ENCODE measurements at regions not wholly inside any gene's neighbourhood (a gene's known extent, or its start where the extent isn't known, plus 50 kb on each side); places are given as distances from the start of the nearest gene placed in this dataset.
A peak's percentile ranks its signal among the peaks of the same experiment; 100 is the strongest.
"Not testable (repeated sequence)": the region's sequence is repeated elsewhere in the genome, so short reads cannot be mapped to it uniquely, and the experiment has no call there.

GRCh38 chr15:100767001-100767825, 112.4 kb upstream of the ALDH1A3 start:
- no peak for DNase-seq

DNA sequence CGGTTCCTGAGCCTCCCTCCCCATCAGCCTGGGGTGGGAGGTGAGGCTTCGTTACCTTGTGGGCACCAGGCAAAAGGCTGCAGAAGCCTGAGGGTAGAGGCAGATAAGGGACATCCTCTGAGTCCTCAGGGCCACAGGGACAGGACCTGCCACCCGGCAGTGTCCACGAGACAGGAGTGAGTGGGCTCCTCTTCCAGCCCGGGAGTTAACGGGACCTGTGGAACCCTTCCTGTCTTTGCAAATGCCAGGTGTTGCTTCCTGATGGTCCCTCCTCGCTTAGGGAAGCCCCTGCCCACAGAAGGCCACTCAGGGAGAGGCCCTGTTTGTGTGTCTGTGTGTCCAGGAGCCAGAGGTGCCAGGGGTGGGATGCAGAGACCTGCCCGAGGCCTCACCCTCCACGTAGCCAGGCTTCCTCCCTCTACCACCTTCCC, 111.1 kb upstream of the ALDH1A3 start:
- DNase-seq: no peak

- DNase-seq: no peak
Measured at GRCh38 chr15:100769043-100769974, 110.3 kb upstream of the ALDH1A3 start.

DNA sequence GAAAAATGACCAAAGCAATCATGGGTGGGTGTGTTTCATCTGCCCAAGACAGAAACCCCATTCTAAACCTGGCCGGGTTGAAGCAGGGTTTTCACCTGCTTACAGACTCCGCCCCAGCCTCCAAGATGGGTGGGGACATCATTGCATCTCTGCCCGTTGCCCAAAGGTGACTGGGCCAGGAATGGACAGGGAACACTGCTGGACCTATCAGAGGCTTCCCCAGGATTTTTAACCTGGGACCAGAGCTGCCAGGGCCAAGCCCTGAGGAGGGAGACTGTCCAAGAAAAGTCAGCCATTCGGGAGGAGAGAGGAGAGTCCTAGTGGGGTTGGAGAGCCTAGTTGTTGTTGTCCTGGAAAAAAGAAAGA, 109.7 kb upstream of the ALDH1A3 start:
- DNase-seq: no peak

- no peak for DNase-seq
Measured at GRCh38 chr15:100770661-100771584, 108.7 kb upstream of the ALDH1A3 start.

DNA sequence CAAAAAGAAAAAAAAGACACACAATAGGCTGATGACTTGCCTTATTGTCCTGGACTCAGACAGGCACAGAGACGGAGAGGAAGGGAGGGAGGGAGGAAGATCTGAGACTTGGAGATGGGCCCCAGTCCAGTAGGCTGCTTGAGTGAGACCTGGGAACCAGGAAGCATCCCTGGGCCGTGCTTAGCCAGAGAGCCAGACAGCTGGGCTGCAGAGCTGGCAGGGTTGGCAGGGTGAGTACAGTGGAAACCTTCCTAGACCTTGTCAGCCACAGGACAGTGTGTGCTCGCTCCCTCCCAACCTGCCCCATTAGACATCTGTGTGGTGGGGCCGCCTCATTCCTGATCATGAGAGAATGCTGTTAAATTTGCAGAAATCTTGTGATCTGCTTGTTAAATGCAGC, 107.9 kb upstream of the ALDH1A3 start:
- no peak for DNase-seq

DNA sequence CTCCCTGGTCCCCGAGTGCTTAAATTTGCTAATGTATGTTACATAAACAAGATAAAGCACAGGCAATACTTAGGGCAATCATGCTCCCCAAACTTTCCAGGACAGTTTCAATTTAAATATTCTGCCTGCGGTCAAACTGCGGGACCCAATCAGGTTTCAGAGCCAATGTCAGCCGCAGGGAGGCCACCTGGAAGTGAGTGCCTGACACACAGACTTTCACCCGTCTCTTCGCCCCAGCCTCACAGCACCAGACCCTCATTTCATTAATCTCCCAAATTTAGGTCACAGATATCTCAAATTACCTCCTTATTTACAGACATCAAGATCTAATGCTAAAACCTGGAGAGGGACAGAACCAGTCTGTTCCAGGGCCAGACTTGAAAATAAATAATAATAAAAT, 107.2 kb upstream of the ALDH1A3 start:
- DNase-seq: no peak

GRCh38 chr15:100772892-100773520, 106.6 kb upstream of the ALDH1A3 start:
- no peak for DNase-seq

- not testable (repeated sequence) for DNase-seq
Measured at GRCh38 chr15:100774044-100774443, 105.6 kb upstream of the ALDH1A3 start.

- DNase-seq: no peak
Measured at GRCh38 chr15:100775581-100776185, 103.9 kb upstream of the ALDH1A3 start.

GRCh38 chr15:100777821-100778220, 101.8 kb upstream of the ALDH1A3 start:
- DNase-seq: peak; percentile 65

DNA sequence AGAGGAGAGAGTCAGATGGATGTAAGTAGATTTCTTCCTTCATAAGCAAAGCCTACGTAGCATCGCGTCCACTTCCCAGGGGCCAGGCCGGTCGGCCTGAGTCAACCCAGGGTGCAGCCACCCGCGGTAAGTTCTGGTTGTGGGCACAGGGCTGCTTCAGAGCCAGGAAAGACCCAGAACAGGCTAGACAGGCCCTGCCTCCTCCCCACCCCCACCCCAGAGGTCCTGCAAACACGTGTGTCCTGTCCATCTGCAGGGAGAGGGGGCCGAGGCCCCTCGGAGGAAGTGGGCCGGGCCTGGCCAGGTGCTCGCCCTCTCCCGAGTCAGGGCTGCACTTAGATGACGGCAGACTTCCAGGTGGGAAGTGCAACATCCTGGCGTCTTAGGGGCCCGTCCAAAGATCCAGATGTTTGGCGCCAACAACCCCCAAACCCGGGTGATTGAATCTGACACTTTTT, 100.8 kb upstream of the ALDH1A3 start:
- DNase-seq: no peak

GRCh38 chr15:100779331-100780207, 100.1 kb upstream of the ALDH1A3 start:
- DNase-seq: no peak

DNA sequence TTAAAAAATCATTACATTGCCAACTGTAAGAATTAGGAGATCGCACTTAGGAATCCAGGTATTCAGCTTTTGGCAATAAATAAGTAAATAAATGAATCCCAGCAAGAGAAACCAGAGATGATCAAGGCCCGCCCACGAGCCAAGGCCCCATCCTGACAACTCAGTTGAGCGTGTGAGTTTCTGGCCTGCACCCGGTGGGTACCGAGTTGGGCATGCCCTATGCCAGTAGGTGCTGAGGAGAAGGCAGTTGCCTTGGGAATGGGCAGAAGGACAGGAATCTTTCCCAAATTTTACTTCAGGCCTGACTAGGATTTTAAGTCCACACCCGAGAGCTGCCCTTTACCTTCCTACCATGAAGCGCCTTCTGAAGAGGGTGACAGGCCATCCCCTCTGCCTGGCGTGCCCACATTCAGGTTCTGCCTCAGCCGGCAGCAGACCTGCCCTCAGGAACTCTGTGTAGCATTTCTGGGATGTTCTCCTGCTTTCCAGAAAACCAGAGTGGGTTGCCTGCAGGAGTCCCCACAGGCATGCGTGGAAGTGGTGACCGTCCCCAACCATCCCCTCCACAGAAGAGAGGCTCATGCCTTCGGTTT, 99.3 kb upstream of the ALDH1A3 start:
- no peak for DNase-seq

GRCh38 chr15:100781061-100781960, 98.3 kb upstream of the ALDH1A3 start:
- DNase-seq: no peak

GRCh38 chr15:100781961-100782530, 97.6 kb upstream of the ALDH1A3 start:
- DNase-seq: no peak

GRCh38 chr15:100783291-100783690, 96.3 kb upstream of the ALDH1A3 start:
- DNase-seq: no peak

DNA sequence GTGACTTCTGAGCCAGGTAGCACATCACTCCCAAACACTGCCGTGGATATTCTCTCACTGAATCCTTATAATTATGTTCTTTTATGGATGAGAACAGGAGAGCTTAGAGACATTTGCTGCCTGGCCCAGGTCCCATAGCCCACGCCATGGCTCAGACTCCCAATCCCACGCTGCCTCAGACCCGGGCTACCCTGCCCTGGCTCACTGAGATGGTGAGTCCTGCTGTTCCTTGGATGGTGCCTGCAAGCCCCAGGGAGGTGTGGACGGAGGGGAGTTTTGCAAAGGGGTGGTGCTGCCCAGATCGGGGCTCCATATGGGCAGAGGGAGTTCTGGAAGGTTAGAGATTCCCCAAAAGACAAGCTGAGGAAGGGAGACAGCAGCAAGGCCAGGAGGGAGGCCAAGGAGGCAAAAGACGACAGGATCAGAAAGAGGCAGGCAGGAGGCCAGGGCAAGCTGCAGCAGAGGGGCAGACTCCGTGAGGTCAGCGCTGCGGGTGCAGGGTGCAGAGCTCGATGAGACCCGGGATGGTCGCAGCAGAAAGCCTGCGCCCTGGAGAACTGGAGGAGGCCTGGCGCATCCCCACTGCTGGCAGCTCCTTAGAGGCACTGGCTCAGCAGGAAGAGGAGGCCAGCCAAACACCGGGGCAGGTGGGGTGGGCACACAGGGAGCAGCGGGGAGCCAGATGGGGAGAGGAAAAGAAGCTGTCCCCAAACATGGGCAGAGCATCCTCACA, 95.7 kb upstream of the ALDH1A3 start:
- DNase-seq: no peak
